NCI-H2107 treated with DMSO at 0.1 percent for 48 hours (cell line): ENCODE measurements at regions not wholly inside any gene's neighbourhood (a gene's known extent, or its start where the extent isn't known, plus 50 kb on each side); places are given as distances from the start of the nearest gene placed in this dataset.
"Not testable (repeated sequence)": the region's sequence is repeated elsewhere in the genome, so short reads cannot be mapped to it uniquely, and the experiment has no call there.

Experiments used
- DNase-seq: peaks from one replicate; lab custom pipeline; 2025; ENCODE audit not compliant: unreplicated experiment; lab: John Stamatoyannopoulos, UW

DNA sequence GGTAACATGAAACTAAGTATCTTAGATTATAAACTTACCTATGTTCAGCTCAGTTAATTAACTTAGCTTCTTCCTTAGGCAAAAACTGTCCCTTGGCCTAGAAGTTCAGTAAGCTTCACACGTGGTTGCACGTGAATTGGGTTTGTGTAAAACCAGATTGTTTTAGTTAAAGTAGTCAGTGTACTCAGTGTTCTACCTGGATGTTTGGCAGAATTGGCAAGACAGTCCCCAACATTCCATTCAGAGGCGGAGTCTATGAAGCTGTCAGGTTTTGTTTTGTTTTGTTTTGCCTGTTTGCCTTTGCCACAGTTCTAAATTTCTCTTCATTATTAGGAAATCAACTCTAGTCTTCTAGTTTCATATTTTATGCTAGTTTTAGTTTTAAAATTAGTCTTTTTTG is 105.3 kb upstream of the ZEB2 start:
- no peak for DNase-seq

DNA sequence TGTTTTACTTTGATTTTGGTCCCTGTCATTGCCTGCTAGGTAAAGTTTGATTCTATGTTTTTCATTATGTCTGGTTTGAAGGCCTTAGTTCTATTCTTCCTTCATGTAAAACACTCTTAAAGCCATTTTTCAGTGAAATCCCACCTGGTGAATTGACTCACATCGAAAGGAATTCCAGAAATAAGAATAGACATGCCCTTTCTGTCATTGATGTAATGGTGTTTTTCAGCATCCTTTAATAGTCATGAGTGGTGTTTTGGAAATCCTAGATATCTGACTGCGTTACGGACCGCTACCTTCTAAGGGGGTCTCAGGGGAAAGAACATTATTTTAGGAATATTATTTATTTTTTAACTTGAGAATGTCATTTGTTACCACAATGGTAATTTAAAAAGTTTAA is 104.5 kb upstream of the ZEB2 start:
- no peak for DNase-seq

DNA sequence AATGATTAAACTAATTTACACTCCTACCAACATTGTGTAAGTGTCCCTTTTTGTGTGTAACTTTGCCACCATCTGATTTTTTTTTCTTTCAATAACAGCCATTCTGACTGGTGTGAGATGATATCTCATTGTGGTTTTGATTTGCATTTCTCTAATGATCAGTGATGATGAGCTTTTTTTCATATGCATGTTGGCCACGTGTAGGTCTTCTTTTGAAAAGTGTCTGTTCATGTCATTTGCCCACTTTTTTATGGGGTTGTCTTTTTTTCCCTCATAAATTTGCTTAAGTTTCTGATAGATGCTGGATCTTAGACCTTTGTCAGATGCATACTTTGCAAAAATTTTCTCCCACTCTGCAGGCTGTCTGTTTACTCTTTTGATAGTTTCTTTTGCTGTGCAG is 102.5 kb upstream of the ZEB2 start:
- not testable (repeated sequence) for DNase-seq

DNA sequence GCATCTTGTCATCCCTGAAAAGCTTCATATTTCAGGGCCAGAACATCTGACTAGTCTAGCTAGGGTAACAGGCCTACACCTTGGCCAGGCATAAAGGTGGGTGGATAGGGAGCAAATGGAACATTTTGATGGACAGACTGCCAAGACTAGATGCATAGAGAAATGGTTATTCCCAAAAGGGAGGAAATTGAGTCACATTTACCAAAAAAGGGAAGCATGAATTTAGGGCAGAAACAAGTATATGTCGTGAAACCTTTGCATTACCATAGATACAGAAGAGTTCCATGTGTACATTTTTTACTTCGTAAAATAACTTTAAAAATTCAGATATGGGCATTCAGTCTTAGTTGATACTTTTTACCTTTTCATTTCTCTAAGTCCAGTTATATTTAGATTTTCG is 101.3 kb upstream of the ZEB2 start:
- DNase-seq, result no peak

DNA sequence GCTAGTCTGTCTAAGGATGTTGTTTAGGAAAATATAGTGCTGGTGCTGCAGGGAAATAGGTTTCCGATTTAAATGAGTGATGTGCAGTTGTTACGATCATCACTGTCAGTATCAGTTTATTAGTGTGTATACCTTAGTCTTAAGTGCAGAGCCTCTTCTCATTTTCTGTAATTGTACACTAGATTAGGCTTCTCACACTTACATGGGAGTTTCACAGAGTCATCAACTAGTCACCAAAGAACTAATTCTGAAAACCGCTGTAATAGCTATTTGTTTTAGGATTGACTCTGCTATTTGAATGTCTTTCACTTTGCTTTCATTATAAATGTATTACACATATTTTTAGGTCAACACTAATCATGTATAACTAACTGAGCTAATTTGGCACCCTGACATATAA is 99.8 kb upstream of the ZEB2 start:
- no peak for DNase-seq

DNA sequence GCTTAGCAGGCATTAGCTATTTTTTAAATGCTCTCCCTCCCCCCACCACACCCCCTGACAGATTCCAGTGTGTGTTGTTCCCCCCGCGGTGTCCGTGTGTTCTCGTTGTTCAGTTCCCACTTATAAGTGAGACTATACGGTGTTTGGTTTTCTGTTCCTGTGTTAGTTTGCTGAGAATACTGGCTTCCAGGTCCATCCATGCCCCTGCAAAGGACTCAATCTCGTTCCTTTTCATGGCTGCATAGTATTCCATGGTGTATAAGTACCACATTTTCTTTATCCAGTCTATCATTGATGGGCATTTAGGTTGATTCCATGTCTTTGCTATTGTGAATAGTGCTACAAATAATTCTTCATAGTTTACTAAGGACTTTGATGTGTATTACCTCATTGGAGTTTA is 97.3 kb upstream of the ZEB2 start:
- not testable (repeated sequence) for DNase-seq

DNA sequence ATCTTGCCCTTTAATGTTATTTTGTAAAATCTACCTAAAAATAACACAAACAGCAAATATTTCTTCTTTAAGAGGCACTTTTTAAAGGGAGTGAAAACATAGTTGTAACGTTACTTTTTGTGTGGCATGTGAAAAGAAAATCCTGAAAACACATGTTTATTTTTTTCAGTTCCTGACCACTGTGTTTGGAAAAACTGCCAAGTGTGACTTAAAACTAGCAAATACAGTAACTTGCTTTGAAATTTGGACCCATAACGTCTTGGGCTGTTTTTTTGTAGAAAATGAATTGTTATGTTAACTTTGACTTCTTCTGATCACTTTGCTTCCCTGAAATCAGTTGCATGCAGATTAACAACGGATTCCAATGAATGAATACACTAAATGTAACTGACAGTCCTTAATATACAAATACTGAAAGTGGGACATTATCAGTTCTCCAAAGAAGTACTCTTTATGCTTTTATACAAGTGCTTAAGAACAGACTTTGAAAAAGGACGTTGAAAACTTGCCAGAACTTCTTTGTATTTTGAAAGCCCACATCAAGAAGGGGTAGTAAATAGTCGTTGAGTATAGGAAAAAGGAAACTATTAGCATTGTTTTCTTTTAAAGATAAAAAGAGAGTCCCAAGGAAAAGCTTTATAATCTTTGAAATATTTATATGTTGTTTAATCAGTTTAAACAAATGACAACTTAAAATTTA is 96.1 kb upstream of the ZEB2 start:
- no peak for DNase-seq

DNA sequence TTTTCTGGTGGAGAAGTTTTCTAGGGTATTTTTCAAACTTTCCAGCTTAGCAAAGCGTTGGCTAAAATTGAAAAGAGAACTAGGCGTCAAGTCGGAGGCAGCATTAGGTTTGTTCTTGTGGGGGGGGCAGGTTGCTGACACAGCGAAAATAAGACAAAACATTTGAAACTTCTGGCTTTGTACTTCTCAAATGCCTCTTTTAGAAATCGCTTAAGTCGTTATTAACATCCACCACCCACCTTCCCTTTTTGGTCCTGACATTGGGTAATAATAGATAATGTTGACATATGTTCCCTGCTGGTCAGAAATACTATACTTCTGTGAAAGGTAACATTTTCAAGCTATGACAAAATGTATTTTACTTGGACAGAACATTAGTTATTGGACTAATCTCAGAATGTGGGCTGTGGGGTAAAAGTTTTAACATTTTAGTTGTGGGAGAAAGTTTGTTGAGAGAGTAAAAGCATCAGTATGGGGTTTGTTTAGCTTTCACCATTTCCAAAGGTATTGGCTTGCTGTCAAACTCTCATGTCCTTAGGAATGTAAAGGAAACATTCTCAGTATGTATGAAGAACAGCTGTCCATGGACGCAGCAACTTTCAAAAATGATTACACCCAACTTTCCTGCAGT is 88.1 kb upstream of the ZEB2 start:
- DNase-seq, result no peak

DNA sequence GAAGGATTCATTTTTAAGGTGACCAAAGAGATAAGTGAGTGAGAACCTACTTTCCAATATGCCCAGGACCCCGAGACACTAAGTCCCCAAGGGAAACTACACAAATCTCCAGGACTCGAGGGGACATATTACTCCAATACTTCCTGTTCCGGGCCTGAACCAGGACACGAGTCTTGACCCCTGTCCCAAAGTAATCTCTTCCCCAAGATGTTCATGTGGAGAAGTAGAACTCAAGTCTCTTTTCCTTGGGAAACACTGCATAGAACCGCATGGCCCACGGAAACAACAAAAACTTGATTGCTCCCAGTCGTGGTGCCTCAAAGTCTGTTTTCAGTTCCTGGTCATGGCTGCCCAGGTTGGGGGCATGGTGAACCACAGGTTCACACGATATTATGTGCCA is 87.2 kb upstream of the ZEB2 start:
- DNase-seq, result no peak

DNA sequence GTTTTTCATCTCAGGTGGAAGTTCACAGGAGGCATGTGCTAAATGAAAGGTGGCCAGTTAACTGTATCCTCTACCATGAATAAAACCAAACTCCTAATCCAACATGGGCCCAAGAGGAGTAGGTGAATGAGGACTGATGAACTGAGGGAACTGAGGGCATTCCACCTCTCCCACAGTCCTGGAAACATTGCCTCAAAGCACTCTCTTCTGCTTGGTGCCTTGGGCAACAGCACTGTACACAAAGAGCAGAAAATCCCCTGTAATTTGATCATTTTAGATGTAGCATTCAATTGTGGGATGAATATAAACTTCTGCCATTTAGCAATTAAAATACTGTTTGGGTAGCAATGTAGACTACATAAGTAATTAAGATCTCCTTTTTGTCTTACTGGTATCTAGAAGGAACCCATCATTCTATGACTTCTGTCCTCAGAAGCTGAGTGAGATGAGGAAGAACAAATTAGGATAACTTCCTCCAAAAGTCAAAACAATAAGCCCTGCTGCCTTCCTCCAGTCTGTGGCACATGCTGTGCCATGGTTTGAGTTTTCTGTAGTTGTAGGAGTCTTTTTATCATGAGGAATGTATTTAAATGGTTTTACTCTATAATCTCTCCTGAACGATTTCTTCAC is 86.7 kb upstream of the ZEB2 start:
- no peak for DNase-seq

DNA sequence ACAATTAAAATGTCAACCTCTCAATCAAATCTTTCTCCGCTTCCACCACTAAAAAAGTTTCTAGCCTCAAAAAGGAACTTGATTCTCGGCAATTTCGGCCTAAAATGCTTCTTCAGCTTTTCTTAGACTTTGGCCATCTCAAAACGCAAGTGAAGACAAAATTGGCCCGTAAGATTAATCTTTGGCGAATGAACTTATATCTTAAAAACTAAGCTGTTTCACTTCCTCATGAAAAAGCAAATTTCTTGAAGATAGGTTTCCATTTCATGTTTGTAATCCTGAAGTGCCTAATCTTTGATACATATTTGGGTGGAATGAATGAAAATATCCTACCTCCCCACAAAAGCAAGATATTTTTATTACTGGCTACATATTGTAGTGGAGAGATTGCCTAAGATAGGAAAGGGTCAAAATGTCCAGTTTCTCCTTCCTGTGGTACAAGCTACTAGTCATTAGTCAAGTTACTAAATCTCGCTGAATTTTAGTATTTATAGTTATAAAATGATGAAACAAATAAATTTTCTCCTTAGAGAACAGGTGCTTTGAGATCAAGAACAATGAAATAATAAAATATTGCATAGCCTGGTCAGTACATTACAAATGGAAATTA is 85.4 kb upstream of the ZEB2 start:
- no peak for DNase-seq

DNA sequence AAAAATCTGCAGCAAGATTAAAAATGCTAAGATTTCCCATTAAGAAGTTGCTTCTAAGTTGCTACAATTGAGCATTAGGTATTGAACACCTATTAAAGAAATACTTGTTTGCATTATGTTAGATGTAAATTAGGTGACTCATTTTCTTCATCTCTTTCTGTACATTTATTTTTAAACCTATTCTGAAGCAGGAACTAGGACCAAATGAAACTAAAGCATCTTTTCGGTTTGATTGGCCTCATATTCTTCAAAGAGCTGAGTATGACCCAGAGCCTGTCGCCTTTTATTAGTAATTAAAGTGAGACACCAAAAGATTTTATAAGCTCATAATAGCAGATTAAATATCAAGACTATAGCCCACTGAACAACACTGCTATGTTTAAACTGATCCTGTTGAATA is 83.4 kb upstream of the ZEB2 start:
- no peak for DNase-seq

DNA sequence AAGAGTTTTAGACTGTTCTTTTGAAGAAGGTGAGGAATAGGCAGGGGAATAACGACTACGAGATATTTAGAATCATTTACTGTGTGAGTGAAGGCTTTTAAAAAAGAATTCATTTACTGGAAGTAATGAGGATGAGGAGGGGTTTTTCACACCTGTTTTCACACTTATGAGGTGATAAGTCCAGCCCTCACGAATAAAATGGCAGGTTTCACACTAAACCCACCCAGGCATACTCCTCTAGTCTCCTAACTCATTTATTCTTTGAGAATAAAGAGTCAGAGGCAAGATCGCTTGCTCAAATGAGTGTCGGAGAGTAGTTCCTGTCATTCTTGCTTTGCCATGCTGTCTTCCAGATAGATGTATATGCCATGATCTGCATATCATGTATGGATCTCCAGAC is 79.0 kb upstream of the ZEB2 start:
- no peak for DNase-seq

DNA sequence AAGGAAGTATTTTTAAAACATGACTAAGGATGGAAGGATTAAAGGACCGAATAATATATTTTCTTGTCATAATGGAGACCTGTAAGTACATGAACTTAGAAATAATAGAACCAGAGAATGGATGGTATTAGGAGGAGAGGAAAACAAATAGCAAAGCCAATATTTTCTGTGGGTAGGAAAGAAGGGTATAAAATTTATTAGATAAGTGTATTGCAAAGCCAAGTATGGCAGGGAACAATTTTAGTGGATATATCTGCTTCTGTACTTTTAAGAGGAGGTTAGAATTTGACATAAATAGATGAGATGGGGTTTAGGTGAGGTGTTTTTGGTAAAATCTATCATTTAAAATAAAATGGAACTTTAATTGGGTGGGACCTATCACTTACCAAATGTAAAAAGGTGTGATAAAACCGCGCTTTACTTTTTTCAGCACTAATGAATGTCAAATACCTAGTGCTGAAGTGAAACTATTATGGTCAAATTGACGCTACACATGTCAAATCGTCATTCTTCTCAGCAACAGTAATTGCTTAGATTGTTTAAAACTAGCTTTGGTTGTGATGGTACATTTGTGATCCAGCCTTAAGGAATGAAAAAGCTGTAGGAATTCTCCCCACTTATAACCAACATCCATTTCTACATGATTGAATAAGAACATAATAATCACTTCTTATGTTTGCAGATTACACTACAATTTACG is 78.1 kb upstream of the ZEB2 start:
- DNase-seq, result no peak

DNA sequence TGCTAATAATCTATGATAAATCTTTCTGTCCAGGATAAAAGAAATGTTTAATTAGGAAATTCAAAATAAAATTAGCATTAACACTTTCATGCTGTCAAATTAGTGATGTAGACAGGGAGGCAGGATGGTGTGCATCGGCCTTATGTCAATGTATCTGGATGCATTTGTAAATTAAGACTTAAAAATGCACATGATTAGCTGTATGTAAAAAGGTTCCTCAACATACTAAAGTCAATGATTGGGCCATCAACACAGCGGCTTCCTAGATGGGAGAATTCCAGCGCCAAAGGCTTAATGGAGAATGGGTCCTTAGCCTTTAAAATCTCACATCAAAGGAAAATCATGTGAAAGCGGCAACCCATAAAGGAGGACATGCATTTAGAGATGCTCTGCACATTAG is 77.5 kb upstream of the ZEB2 start:
- no peak for DNase-seq

DNA sequence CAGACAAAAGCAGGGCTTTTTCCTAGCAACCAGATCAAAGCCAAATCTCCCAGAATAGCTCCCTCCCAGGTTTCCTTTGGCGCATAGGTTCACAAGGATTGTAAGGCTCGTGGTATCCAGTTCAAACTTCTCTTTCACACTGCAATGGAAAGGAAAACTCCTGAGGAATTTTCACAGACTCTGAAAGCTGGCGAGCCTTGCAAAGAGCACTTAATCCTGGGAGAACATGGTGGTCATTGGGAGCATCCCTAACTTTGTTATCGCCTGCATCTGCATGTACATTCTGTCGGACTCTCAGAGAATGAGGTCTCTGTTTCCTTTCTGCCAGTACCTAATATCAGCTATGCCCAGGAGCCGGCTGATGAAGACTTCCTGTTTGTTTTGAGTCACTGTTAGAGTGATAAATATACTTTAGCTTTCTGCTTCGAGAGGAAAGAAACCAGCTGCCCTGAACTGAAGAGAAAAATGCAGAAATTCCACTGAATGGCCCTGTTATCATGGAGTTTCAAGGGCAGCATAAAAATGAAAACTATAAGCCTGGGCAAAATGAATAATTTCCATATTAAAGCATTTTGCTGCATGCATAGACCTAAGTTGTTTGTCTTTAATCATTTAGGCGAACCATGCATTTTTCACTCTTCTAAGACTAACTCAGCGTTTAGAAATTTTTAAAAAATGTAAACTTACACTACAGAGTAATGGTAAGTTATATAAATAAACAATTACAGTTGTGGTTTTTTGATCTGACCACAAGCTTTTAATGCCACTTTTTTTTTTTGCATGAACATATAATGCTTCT is 76.4 kb upstream of the ZEB2 start:
- no peak for DNase-seq

DNA sequence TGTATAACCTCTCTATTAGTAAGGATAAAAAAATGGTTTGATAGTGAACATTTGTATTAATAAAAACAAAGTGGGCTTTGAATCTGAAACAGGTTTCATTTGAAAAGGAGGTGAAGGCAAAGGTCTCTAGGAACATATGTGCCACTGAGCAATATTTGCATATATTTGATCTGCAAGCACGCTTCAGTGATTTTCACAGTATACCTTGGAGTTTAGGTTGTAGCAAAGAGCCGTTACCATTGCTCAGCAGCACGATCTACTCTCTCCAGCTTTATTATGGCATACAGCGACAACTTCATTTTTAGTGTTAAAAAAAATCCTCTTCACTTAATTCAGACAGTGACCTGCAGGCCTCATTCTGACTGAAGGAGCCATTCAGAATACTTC is 75.8 kb upstream of the ZEB2 start:
- DNase-seq, result no peak

DNA sequence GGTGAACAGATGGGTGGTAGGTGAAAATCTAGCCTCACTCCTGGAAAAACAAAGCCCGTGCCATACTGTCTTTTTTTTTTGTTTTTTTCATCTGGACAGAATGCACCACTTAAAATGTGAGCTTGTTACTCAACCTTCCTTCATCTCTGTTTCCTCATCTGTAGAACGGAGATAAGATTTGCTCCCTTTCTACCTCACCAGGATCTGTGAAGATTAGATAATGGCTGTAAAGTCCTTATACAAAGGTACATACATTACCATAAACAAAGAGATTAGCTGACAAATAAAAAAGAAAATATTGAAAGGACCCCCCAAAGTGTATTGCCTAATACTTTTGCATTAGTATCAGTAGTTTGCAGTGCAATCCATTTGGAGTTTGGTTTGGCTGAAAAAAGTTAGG is 75.4 kb upstream of the ZEB2 start:
- no peak for DNase-seq

DNA sequence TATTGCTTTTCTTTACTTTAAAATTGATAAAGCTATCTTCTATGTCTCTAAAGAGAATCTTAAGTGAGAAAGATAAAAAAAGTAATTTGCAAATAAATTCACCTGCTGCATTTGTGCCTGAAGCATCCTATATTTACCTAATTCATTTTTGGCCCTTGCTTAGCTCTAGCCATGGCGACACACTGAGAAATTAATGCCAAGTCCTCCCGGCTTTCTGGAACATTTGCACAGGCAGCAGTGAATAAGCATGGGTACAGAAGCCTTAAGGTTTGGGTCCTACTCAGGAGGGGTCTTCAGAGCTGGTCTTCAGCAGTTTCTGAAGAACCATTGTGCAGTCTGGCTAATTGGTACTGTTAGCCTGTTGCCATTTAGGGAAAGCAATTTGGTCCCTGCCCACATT is 73.9 kb upstream of the ZEB2 start:
- no peak for DNase-seq

DNA sequence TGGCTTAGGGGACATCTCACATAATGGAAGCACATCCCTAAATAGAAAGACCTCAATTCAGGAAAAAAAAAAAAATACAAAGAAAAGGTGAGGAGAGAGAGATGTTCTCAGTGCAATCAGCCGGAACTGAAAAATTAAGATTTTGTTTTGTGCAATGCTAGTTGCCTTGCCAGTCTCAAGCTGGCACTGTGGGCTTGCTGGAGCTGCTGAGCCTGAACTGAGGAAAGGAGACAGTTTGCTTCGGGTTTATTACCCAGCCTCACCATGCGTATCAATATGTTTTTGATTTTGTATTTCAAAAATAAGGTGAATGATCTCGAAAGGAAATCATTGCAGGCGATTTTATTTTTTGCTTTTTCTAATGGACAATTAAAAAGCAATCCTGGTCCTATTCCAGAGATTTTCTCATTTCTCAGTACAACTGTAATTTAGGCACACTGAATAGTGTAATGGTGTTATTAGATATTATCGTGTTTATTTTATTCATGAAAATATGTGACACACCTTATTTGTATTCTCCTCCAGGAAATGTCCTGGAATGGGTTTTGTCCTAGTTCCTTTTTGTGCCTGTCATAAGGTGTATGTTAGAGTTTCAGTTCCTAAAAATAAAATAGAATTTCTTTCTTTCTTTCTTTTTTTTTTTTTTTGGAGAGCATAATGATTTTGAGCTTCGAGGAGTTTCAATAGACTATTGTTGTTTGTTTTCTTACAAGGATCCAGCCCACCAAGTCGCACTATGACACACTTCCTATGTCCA is 72.8 kb upstream of the ZEB2 start:
- no peak for DNase-seq
